ENCODE measurements at regions not wholly inside any gene's neighbourhood (a gene's known extent, or its start where the extent isn't known, plus 50 kb on each side); places are given as distances from the start of the nearest gene placed in this dataset.

- no peak for DNase-seq (ENCODE audit: low read depth, low spot score)
Measured at GRCh38 chr15:70192041-70192440, 94.3 kb upstream of the TLE3 start.

- DNase-seq (ENCODE audit: low read depth, low spot score): no peak
Measured at GRCh38 chr15:70190965-70191364, 93.2 kb upstream of the TLE3 start.

- no peak for DNase-seq (ENCODE audit: low read depth, low spot score)
Measured at GRCh38 chr15:70189826-70190695, 92.3 kb upstream of the TLE3 start.

GRCh38 chr15:70188286-70188685, 90.6 kb upstream of the TLE3 start:
- DNase-seq (ENCODE audit: low read depth, low spot score): no peak

GRCh38 chr15:70187331-70187730, 89.6 kb upstream of the TLE3 start:
- DNase-seq (ENCODE audit: low read depth, low spot score): no peak

GRCh38 chr15:70186152-70186551, 88.4 kb upstream of the TLE3 start:
- no peak for DNase-seq (ENCODE audit: low read depth, low spot score)

- no peak for DNase-seq (ENCODE audit: low read depth, low spot score)
Measured at GRCh38 chr15:70185251-70185711, 87.6 kb upstream of the TLE3 start.

GRCh38 chr15:70182858-70183695, 85.4 kb upstream of the TLE3 start:
- no peak for DNase-seq (ENCODE audit: low read depth, low spot score)

GRCh38 chr15:70181626-70182255, 84.0 kb upstream of the TLE3 start:
- no peak for DNase-seq (ENCODE audit: low read depth, low spot score)

GRCh38 chr15:70180186-70180875, 82.6 kb upstream of the TLE3 start:
- no peak for DNase-seq (ENCODE audit: low read depth, low spot score)

- no peak for DNase-seq (ENCODE audit: low read depth, low spot score)
Measured at GRCh38 chr15:70179309-70179892, 81.7 kb upstream of the TLE3 start.

- DNase-seq (ENCODE audit: low read depth, low spot score): no peak
Measured at GRCh38 chr15:70178335-70179084, 80.8 kb upstream of the TLE3 start.

GRCh38 chr15:70172566-70173225, 75.0 kb upstream of the TLE3 start:
- DNase-seq (ENCODE audit: low read depth, low spot score): no peak

- DNase-seq (ENCODE audit: low read depth, low spot score): no peak
Measured at GRCh38 chr15:70172124-70172523, 74.4 kb upstream of the TLE3 start.

GRCh38 chr15:70171256-70171886, 73.7 kb upstream of the TLE3 start:
- DNase-seq (ENCODE audit: low read depth, low spot score): no peak

GRCh38 chr15:70170096-70170699, 72.5 kb upstream of the TLE3 start:
- DNase-seq (ENCODE audit: low read depth, low spot score): no peak

GRCh38 chr15:70169147-70169546, 71.4 kb upstream of the TLE3 start:
- no peak for DNase-seq (ENCODE audit: low read depth, low spot score)

GRCh38 chr15:70167155-70167554, 69.4 kb upstream of the TLE3 start:
- no peak for DNase-seq (ENCODE audit: low read depth, low spot score)
